ENCODE measurements at regions not wholly inside any gene's neighbourhood (a gene's known extent, or its start where the extent isn't known, plus 50 kb on each side); places are given as distances from the start of the nearest gene placed in this dataset.

DNA sequence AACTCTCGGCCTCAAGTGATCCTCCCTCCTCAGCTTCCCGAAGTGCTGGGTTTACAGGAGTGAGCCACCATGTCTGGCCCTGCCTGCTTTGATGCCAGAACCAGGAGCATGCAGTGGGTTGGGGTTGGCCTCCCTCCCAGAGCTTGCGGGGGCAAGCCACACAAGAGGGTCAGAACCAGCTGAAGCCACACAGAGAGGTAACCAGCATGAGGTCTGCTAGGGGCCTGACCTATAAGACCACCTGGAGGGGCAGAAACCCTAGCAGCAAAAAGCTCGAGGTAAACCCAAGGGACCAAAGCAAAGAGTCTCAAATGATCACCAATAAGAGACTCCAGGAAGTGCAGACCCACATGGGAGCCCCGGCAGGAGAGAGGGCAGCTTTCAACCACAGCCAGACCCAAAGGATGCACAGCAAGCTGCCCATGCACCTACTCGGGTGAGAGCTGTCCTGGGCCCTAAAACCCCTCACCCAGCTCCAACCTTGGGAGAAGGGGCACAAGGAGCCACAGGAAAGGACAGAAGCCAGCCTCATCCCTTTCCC lies 81.2 kb downstream of the TOMM20 start:
- Histone ChIP-seq H3K27ac (ENCODE audit: low read length) (no peak overlapping the region), H3F3A (ENCODE audit: insufficient read depth, low read length, poor library complexity, severe bottlenecking) (no peaks in the 10 kb centered on the region), H3K4me3 (ENCODE audit: low read length) (no peak overlapping the region), H3K9me3 (ENCODE audit: low read length) (no peaks in the 10 kb centered on the region), H4K20me1 (ENCODE audit: insufficient read depth) (no peaks in the 10 kb centered on the region), H3K4me2 (ENCODE audit: low read length) (no peak overlapping the region), H3K9me2 (ENCODE audit: insufficient read depth, low read length) (no peaks in the 10 kb centered on the region), H3K36me3 (ENCODE audit: insufficient read depth, low read length) (no peaks in the 10 kb centered on the region), H3K9ac (ENCODE audit: low read length) (no peak overlapping the region), H3K27me3 (ENCODE audit: insufficient read depth, low read depth, low read length) (no peaks in the 10 kb centered on the region), H3K79me2 (replicated peaks; ENCODE audit: insufficient read depth, low read length) (no peaks in the 10 kb centered on the region), H2AFZ (ENCODE audit: low read depth, low read length) (no peak overlapping the region)
- TF ChIP-seq, protein P1, sequence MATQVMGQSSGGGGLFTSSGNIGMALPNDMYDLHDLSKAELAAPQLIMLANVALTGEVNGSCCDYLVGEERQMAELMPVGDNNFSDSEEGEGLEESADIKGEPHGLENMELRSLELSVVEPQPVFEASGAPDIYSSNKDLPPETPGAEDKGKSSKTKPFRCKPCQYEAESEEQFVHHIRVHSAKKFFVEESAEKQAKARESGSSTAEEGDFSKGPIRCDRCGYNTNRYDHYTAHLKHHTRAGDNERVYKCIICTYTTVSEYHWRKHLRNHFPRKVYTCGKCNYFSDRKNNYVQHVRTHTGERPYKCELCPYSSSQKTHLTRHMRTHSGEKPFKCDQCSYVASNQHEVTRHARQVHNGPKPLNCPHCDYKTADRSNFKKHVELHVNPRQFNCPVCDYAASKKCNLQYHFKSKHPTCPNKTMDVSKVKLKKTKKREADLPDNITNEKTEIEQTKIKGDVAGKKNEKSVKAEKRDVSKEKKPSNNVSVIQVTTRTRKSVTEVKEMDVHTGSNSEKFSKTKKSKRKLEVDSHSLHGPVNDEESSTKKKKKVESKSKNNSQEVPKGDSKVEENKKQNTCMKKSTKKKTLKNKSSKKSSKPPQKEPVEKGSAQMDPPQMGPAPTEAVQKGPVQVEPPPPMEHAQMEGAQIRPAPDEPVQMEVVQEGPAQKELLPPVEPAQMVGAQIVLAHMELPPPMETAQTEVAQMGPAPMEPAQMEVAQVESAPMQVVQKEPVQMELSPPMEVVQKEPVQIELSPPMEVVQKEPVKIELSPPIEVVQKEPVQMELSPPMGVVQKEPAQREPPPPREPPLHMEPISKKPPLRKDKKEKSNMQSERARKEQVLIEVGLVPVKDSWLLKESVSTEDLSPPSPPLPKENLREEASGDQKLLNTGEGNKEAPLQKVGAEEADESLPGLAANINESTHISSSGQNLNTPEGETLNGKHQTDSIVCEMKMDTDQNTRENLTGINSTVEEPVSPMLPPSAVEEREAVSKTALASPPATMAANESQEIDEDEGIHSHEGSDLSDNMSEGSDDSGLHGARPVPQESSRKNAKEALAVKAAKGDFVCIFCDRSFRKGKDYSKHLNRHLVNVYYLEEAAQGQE (IDR thresholded peaks at IDR 0.05; ENCODE audit: borderline replicate concordance) = no peak
- TF ChIP-seq RAD21 (conservative IDR thresholded peaks at IDR 0.05) (no peak), EZH2 (IDR thresholded peaks at IDR 0.05; ENCODE audit: borderline replicate concordance, insufficient read depth, low read length, poor library complexity, severe bottlenecking) (no peak), EP300 (conservative IDR thresholded peaks at IDR 0.05; ENCODE audit: poor library complexity, severe bottlenecking) (no peak), SMC3 (conservative IDR thresholded peaks at IDR 0.05; ENCODE audit: poor library complexity) (no peak), POLR2AphosphoS5 (IDR thresholded peaks at IDR 0.05) (no peak), TAF1 (IDR thresholded peaks at IDR 0.05; ENCODE audit: low read depth) (no peak), MXI1 (conservative IDR thresholded peaks at IDR 0.05; ENCODE audit: poor library complexity, severe bottlenecking) (no peak), CTCF (IDR thresholded peaks at IDR 0.05; ENCODE audit: poor library complexity, severe bottlenecking) (no peak)

DNA sequence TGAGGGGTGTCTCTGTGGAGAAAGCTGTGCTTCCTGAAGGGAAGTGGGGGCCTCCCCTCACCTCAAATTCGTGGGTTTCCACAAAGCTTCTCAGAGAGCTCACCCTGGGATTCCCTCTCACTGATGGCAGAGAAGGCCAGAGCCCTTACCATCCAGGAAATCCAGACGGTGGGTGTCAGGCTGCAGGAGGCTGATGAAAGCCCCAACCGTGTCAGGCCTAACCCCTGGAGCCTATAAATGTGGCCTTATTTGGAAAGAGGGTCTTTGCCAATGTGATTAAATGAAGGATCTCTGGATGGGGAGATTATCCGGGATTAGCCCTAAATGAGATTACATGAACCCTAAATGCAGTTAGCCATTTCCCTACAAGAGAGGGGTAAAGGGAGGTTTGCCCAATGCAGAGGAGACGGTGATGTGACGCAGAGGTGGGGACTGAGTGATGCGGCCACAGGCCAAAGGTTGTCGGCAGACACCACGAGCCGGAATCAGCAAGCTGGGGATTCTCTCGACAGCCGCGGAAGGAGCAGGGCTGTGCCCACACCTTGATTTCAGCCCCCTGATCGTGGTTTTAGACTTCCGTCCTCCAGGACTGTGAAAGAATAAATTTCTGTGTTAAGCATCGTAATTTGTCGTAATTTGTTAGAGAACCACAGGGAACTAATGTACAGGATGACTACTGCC lies 82.6 kb downstream of the TOMM20 start:
- H3K27me3 ChIP-seq (ENCODE audit: insufficient read depth, low read depth, low read length) = no peaks in the 10 kb centered on the region
- H3K9me3 ChIP-seq (ENCODE audit: low read length) = no peaks in the 10 kb centered on the region
- H3K79me2 ChIP-seq (replicated peaks; ENCODE audit: insufficient read depth, low read length) = no peaks in the 10 kb centered on the region
- H3F3A ChIP-seq (ENCODE audit: insufficient read depth, low read length, poor library complexity, severe bottlenecking) = no peaks in the 10 kb centered on the region
- no peak overlapping the region for H3K4me3 ChIP-seq (ENCODE audit: low read length)
- no peak overlapping the region for H3K9ac ChIP-seq (ENCODE audit: low read length)
- no peaks in the 10 kb centered on the region for H3K9me2 ChIP-seq (ENCODE audit: insufficient read depth, low read length)
- no peaks in the 10 kb centered on the region for H4K20me1 ChIP-seq (ENCODE audit: insufficient read depth)
- TF ChIP-seq SMC3 (conservative IDR thresholded peaks at IDR 0.05; ENCODE audit: poor library complexity) (no peak), POLR2AphosphoS5 (IDR thresholded peaks at IDR 0.05) (no peak), EZH2 (IDR thresholded peaks at IDR 0.05; ENCODE audit: borderline replicate concordance, insufficient read depth, low read length, poor library complexity, severe bottlenecking) (no peak), MXI1 (conservative IDR thresholded peaks at IDR 0.05; ENCODE audit: poor library complexity, severe bottlenecking) (no peak), TAF1 (IDR thresholded peaks at IDR 0.05; ENCODE audit: low read depth) (no peak), EP300 (conservative IDR thresholded peaks at IDR 0.05; ENCODE audit: poor library complexity, severe bottlenecking) (no peak), RAD21 (conservative IDR thresholded peaks at IDR 0.05) (no peak), CTCF (IDR thresholded peaks at IDR 0.05; ENCODE audit: poor library complexity, severe bottlenecking) (no peak)
- TF ChIP-seq, protein P1 (IDR thresholded peaks at IDR 0.05; ENCODE audit: borderline replicate concordance) = no peak
- no peak overlapping the region for H3K27ac ChIP-seq (ENCODE audit: low read length)
- H2AFZ ChIP-seq (ENCODE audit: low read depth, low read length) = no peak overlapping the region
- no peaks in the 10 kb centered on the region for H3K36me3 ChIP-seq (ENCODE audit: insufficient read depth, low read length)
- no peak overlapping the region for H3K4me2 ChIP-seq (ENCODE audit: low read length)

Measured in neural cell (in vitro differentiated cells).